ENCODE measurements at regions not wholly inside any gene's neighbourhood (a gene's known extent, or its start where the extent isn't known, plus 50 kb on each side); places are given as distances from the start of the nearest gene placed in this dataset.

DNA sequence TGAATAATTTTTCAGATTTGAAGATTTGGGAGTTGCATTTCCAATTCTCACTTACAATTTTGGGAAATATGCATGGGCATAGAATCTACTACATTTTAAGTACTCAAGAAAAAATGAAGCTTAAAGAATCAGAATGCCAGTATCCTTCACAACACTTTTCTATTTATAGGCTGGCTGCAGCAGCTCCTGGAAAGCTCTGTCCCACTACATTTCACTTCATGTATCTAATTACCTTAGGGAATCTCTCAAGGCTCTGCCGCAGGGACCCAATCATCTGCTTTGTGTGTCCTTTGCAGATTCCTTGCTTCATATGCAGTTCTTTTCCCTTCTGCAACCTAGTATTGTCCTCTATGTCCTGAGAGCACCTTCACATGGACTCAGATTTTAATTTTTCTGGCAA is 102.9 kb downstream of the NUP35 start:
- no peak for TF ChIP-seq ZBTB7A (IDR thresholded peaks at IDR 0.05; ENCODE audit: low read depth)
- no peak for TF ChIP-seq CREB1 (IDR thresholded peaks at IDR 0.05; ENCODE audit: low read depth)
- TF ChIP-seq, protein P1, sequence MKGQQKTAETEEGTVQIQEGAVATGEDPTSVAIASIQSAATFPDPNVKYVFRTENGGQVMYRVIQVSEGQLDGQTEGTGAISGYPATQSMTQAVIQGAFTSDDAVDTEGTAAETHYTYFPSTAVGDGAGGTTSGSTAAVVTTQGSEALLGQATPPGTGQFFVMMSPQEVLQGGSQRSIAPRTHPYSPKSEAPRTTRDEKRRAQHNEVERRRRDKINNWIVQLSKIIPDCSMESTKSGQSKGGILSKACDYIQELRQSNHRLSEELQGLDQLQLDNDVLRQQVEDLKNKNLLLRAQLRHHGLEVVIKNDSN (IDR thresholded peaks at IDR 0.05): no peak
- no peak for TF ChIP-seq TEAD4 (IDR thresholded peaks at IDR 0.05)

- no peak for TF ChIP-seq FOXM1 (IDR thresholded peaks at IDR 0.05; ENCODE audit: borderline replicate concordance, low read depth)
- TF ChIP-seq ZBTB7A (IDR thresholded peaks at IDR 0.05; ENCODE audit: low read depth): no peak
Observed at GRCh38 chr2:183229386-183229785, 105.1 kb downstream of the NUP35 start.

GRCh38 chr2:183232161-183232865 is 108.1 kb downstream of the NUP35 start:
- TF ChIP-seq EGR1 (IDR thresholded peaks at IDR 0.05): no peak
- no peak for TF ChIP-seq NFIC (IDR thresholded peaks at IDR 0.05)

GRCh38 chr2:183242937-183243336 is 118.7 kb downstream of the NUP35 start:
- TF ChIP-seq RAD21 (IDR thresholded peaks at IDR 0.05; ENCODE audit: low read depth): no peak
- no peak for TF ChIP-seq EGR1 (IDR thresholded peaks at IDR 0.05)
- TF ChIP-seq MAX (IDR thresholded peaks at IDR 0.05): no peak
- TF ChIP-seq YY1 (IDR thresholded peaks at IDR 0.05; ENCODE audit: low read depth): no peak
- TF ChIP-seq EP300 (IDR thresholded peaks at IDR 0.05; ENCODE audit: borderline replicate concordance): no peak
- TF ChIP-seq, protein P1 (IDR thresholded peaks at IDR 0.05): no peak
- TF ChIP-seq TCF12 (IDR thresholded peaks at IDR 0.05; ENCODE audit: low read depth): no peak
- no peak for TF ChIP-seq CREB1 (IDR thresholded peaks at IDR 0.05; ENCODE audit: low read depth)
- TF ChIP-seq, protein P2, sequence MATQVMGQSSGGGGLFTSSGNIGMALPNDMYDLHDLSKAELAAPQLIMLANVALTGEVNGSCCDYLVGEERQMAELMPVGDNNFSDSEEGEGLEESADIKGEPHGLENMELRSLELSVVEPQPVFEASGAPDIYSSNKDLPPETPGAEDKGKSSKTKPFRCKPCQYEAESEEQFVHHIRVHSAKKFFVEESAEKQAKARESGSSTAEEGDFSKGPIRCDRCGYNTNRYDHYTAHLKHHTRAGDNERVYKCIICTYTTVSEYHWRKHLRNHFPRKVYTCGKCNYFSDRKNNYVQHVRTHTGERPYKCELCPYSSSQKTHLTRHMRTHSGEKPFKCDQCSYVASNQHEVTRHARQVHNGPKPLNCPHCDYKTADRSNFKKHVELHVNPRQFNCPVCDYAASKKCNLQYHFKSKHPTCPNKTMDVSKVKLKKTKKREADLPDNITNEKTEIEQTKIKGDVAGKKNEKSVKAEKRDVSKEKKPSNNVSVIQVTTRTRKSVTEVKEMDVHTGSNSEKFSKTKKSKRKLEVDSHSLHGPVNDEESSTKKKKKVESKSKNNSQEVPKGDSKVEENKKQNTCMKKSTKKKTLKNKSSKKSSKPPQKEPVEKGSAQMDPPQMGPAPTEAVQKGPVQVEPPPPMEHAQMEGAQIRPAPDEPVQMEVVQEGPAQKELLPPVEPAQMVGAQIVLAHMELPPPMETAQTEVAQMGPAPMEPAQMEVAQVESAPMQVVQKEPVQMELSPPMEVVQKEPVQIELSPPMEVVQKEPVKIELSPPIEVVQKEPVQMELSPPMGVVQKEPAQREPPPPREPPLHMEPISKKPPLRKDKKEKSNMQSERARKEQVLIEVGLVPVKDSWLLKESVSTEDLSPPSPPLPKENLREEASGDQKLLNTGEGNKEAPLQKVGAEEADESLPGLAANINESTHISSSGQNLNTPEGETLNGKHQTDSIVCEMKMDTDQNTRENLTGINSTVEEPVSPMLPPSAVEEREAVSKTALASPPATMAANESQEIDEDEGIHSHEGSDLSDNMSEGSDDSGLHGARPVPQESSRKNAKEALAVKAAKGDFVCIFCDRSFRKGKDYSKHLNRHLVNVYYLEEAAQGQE (IDR thresholded peaks at IDR 0.05; ENCODE audit: low read depth): no peak
- no peak for TF ChIP-seq TAF1 (IDR thresholded peaks at IDR 0.05; ENCODE audit: low read depth)
- TF ChIP-seq NFIC (IDR thresholded peaks at IDR 0.05): no peak
- no peak for TF ChIP-seq TEAD4 (IDR thresholded peaks at IDR 0.05)
- no peak for TF ChIP-seq CEBPB (IDR thresholded peaks at IDR 0.05)
- TF ChIP-seq FOXM1 (IDR thresholded peaks at IDR 0.05; ENCODE audit: borderline replicate concordance, low read depth): no peak
- TF ChIP-seq ZBTB7A (IDR thresholded peaks at IDR 0.05; ENCODE audit: low read depth): no peak

DNA sequence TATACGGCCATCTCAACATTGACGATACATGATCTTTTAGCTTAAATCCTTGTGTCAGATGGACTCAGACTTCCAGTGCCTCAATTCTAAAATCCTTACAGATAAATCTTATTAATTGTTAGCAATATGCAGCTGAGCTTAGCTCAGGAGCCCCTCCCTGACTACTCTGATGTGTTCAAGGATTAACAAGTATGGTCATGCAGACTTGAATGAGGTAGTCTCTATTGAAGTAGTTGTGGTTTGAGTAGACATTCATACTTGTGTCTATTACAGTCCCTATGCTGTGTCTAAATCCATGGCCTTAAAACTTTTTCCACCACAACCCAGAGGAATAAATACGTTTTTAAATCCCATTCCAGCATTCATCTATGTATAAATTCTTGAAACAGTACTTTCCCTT is 119.5 kb downstream of the NUP35 start:
- TF ChIP-seq ZBTB7A (IDR thresholded peaks at IDR 0.05; ENCODE audit: low read depth) (no peak), YY1 (IDR thresholded peaks at IDR 0.05; ENCODE audit: low read depth) (no peak), EGR1 (IDR thresholded peaks at IDR 0.05) (no peak), FOXM1 (IDR thresholded peaks at IDR 0.05; ENCODE audit: borderline replicate concordance, low read depth) (no peak), TEAD4 (IDR thresholded peaks at IDR 0.05) (no peak), CEBPB (IDR thresholded peaks at IDR 0.05) (no peak), NFIC (IDR thresholded peaks at IDR 0.05) (no peak), MAX (IDR thresholded peaks at IDR 0.05) (no peak), EP300 (IDR thresholded peaks at IDR 0.05; ENCODE audit: borderline replicate concordance) (no peak), RAD21 (IDR thresholded peaks at IDR 0.05; ENCODE audit: low read depth) (no peak), TAF1 (IDR thresholded peaks at IDR 0.05; ENCODE audit: low read depth) (no peak)
- TF ChIP-seq, protein P2 (IDR thresholded peaks at IDR 0.05; ENCODE audit: low read depth): no peak

DNA sequence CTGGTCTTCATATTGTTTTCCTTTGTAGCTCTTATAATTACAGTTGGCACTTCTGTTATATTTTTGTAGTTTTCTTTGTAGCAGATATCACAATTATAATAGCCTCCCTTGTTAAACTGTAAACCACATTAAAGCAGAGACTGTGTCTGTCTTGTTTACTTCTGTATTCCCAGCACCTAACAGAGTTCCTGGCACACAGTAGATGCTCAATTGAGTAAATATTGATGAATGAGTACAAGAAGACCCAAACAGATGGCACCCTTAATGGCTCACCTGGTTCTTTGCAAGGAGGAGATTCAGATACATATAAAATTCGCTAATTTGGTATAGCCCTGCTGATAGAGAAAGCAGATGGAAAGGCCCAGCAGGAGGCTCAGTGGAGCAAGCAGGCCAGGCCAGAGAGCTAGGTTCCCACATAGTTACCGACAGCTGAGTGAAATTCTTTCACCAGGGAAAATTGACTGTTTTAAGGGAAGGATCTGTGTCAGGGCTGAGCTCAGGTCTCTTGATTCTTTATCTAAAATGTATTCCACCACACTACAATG is 120.1 kb downstream of the NUP35 start:
- TF ChIP-seq CREB1 (IDR thresholded peaks at IDR 0.05; ENCODE audit: low read depth): no peak
- TF ChIP-seq, protein P1 (IDR thresholded peaks at IDR 0.05): no peak
- TF ChIP-seq TEAD4 (IDR thresholded peaks at IDR 0.05): no peak
- no peak for TF ChIP-seq RAD21 (IDR thresholded peaks at IDR 0.05; ENCODE audit: low read depth)
- no peak for TF ChIP-seq NFIC (IDR thresholded peaks at IDR 0.05)
- no peak for TF ChIP-seq TCF12 (IDR thresholded peaks at IDR 0.05; ENCODE audit: low read depth)
- TF ChIP-seq EGR1 (IDR thresholded peaks at IDR 0.05): no peak
- TF ChIP-seq MAX (IDR thresholded peaks at IDR 0.05): no peak
- TF ChIP-seq, protein P2 (IDR thresholded peaks at IDR 0.05; ENCODE audit: low read depth): no peak
- TF ChIP-seq TAF1 (IDR thresholded peaks at IDR 0.05; ENCODE audit: low read depth): no peak
- TF ChIP-seq ZBTB7A (IDR thresholded peaks at IDR 0.05; ENCODE audit: low read depth): no peak
- TF ChIP-seq CEBPB (IDR thresholded peaks at IDR 0.05): no peak
- no peak for TF ChIP-seq FOXM1 (IDR thresholded peaks at IDR 0.05; ENCODE audit: borderline replicate concordance, low read depth)
- TF ChIP-seq YY1 (IDR thresholded peaks at IDR 0.05; ENCODE audit: low read depth): no peak
- TF ChIP-seq EP300 (IDR thresholded peaks at IDR 0.05; ENCODE audit: borderline replicate concordance): no peak
